Kidney epithelial cell (primary cell): ENCODE measurements at regions not wholly inside any gene's neighbourhood (a gene's known extent, or its start where the extent isn't known, plus 50 kb on each side); places are given as distances from the start of the nearest gene placed in this dataset.

Source experiments
- DNase-seq: peaks from one replicate; pipeline ENCODE4 v3.0.0-alpha.2; 2010; ENCODE audit warnings: low read depth
- H3K27me3 ChIP-seq: 2 replicates; pipeline ENCODE4 v1.6.0; 2011; ENCODE audit warnings: low read length; ENCODE audit not compliant: control insufficient read depth, insufficient read depth
- H3K36me3 ChIP-seq: 2 replicates; pipeline ENCODE4 v1.5.1; 2011; ENCODE audit warnings: low read length; ENCODE audit not compliant: control insufficient read depth, insufficient read depth
- H3K4me3 ChIP-seq: 2 replicates; pipeline ENCODE4 v1.5.1; 2011; ENCODE audit warnings: low read depth, mild to moderate bottlenecking, control low read depth, low read length
- CTCF ChIP-seq: IDR thresholded peaks from 2 replicates; pipeline ENCODE4 v1.5.1; 2011; ENCODE audit warnings: mild to moderate bottlenecking, moderate library complexity, low read length, control low read depth, inconsistent platforms; ENCODE audit not compliant: insufficient read depth, poor library complexity, severe bottlenecking

DNA sequence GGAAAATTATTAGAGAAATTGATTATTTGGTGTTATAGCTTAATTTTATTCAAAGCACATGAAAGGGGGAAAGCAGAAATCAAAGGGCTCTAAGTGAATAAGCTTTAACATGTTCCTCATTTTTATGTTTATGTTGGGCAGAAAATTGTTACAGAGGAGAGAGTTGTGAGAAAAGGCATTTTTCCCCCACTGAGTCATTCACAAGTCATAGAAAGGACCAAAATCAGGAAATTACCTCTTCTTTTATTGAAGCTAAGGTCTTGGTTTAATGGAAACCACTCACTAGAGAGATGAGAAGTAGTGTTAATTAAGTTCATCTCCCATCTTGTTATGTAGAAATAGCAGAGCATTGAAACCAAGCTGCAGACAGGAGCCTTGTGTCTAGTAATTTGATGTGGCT, 175.3 kb upstream of the THUMPD2 start:
- Histone ChIP-seq H3K36me3 (no peaks in the 10 kb centered on the region), H3K27me3 (no peaks in the 10 kb centered on the region), H3K4me3 (no peak overlapping the region)
- DNase-seq: peak; percentile 19
- TF ChIP-seq CTCF: no peak

GRCh38 chr2:39949131-39949530, 170.1 kb upstream of the THUMPD2 start:
- DNase-seq: no peak

DNA sequence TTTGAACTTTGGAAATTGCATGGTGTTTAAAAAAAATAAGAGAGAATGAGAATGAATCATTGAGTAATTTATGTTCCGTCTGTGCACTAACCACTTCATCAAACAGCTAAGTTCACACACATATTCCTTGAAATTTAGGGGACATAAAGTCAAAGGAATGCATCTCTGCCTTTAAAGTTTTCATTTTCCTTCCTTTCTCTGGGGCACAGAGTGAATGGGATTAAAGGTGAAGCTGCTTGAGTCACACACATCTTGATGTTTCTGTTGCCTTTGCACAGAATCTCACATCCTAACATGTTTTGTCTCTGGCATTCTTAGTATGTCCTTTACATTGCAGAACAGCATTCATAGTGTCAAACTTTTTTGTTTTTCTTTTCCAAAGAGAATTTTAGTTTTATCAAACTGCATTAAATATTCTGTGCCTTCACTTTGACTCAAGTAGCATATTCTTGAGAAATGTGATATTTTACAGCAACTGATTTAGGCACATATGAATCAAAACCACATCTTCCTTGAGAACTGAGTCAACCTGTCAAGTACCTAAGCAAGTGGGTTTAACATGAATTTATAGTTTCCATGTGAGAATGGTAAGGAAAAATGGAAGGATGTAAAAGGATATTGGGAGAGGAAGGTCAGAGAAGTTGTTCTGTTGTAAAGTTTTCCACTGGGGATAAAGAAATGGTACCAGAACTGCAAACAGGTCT, 169.1 kb upstream of the THUMPD2 start:
- no peak for TF ChIP-seq CTCF
- Histone ChIP-seq H3K27me3 (no peaks in the 10 kb centered on the region), H3K4me3 (no peak overlapping the region), H3K36me3 (no peaks in the 10 kb centered on the region)
- peak; percentile 34 for DNase-seq

More at GRCh38 chr2:39949131-39949530, 170.1 kb upstream of the THUMPD2 start:
- no peaks in the 10 kb centered on the region for H3K36me3 ChIP-seq
- TF ChIP-seq CTCF: no peak
- H3K27me3 ChIP-seq: no peaks in the 10 kb centered on the region
- no peak overlapping the region for H3K4me3 ChIP-seq

GRCh38 chr2:39947294-39948015, 168.4 kb upstream of the THUMPD2 start:
- no peak for TF ChIP-seq CTCF
- DNase-seq: no peak
- no peaks in the 10 kb centered on the region for H3K27me3 ChIP-seq
- H3K36me3 ChIP-seq: no peaks in the 10 kb centered on the region
- H3K4me3 ChIP-seq: no peak overlapping the region

GRCh38 chr2:39942950-39943349, 163.9 kb upstream of the THUMPD2 start:
- TF ChIP-seq CTCF: no peak
- peak; percentile 4 for DNase-seq
- Histone ChIP-seq H3K36me3 (no peaks in the 10 kb centered on the region), H3K27me3 (no peaks in the 10 kb centered on the region), H3K4me3 (no peak overlapping the region)
